K562 (cell line): ENCODE measurements at regions not wholly inside any gene's neighbourhood (a gene's known extent, or its start where the extent isn't known, plus 50 kb on each side); places are given as distances from the start of the nearest gene placed in this dataset.
A peak's percentile ranks its signal among the peaks of the same experiment; 100 is the strongest.

Source experiments
- ATAC-seq: fragments of 200-7000 bp; cut with Tn5 transposase; 3 replicates; pipeline ENCODE4 v1.9.1; 2020; ENCODE audit warnings: moderate library complexity
- BruUV-seq: library from RNA; stranded (reverse); fragments of 400-500 nt; replicated peaks from 2 replicates; lab custom pipeline; 2021; lab: Mats Ljungman, UMichigan
- CTCF ChIA-PET: fragments of 300-600 bp; formaldehyde crosslinking; extraction: SDS; loops from one replicate; lab custom pipeline; 2021; ENCODE audit warnings: low intra/inter-chr PET ratio; lab: Yijun Ruan, JAX
- POLR2A ChIA-PET: fragments of 300-600, 350-650 bp; sonication (Branson Sonifier 250); formaldehyde crosslinking; extraction: SDS; loops from one replicate; lab custom pipeline; 2021; ENCODE audit warnings: antibody characterized with exemption, inconsistent platforms; lab: Yijun Ruan, JAX
- DNase-seq, 4 experiments: peaks; one replicate each; pipeline versions ENCODE4 v3.0.0 to v3.0.0-alpha.2; 2011 to 2018; ENCODE audit warnings: low spot score in 3 of 4, mixed read lengths in 3 of 4; ENCODE audit errors: extremely low read depth in 1 of 4
- FAIRE-seq: peaks from 2 replicates; lab custom pipeline; 2011; peaks lifted over from hg19 to GRCh38; lab: Jason Lieb, UNC
- H2AFZ ChIP-seq: 2 replicates; pipeline ENCODE4 v1.6.0; 2011; ENCODE audit warnings: low read depth, low read length, control low read depth, inconsistent platforms
- H3K27ac ChIP-seq: fragments of 200-600 bp; 3 replicates; pipeline ENCODE4 v1.8.0; 2011; ENCODE audit warnings: low read depth, mild to moderate bottlenecking, control low read depth, inconsistent platforms, low read length, moderate library complexity, mixed read lengths; ENCODE audit errors: extremely low read depth
- H3K27me3 ChIP-seq, 2 experiments: fragments of 300-600 bp in 1 of 2; 2 replicates in 1 of 2; 3 replicates in 1 of 2; pipeline versions ENCODE4 v1.6.0 to v1.8.0; 2011; ENCODE audit warnings: inconsistent platforms in 2 of 2, low read length in 2 of 2, mild to moderate bottlenecking in 1 of 2, mixed read lengths in 1 of 2, moderate library complexity in 1 of 2; ENCODE audit not compliant: control insufficient read depth in 2 of 2, insufficient read depth in 2 of 2
- H3K36me3 ChIP-seq: fragments of 300-600 bp; 3 replicates; pipeline ENCODE4 v1.8.0; 2011; ENCODE audit warnings: mild to moderate bottlenecking, low read length, inconsistent platforms; ENCODE audit not compliant: control insufficient read depth, insufficient read depth
- H3K4me1 ChIP-seq, 2 experiments: fragments of 200-600 bp in 1 of 2; replicated peaks in 1 of 2; 2 replicates in 1 of 2; 3 replicates in 1 of 2; pipeline versions ENCODE4 v1.5.1 to v1.8.0; 2011; ENCODE audit warnings: inconsistent platforms in 2 of 2, low read length in 2 of 2, mild to moderate bottlenecking in 1 of 2, mixed read lengths in 1 of 2, moderate library complexity in 1 of 2; ENCODE audit not compliant: control insufficient read depth in 2 of 2, insufficient read depth in 2 of 2
- H3K4me2 ChIP-seq: 2 replicates; pipeline ENCODE4 v1.6.1; 2011; ENCODE audit warnings: low read length, control low read depth, inconsistent platforms, mixed read lengths; ENCODE audit not compliant: insufficient read depth
- H3K4me3 ChIP-seq: fragments of 200-600 bp; sonication (generic), shearing (Covaris generic); 2 replicates; pipeline ENCODE4 v1.5.1; 2016; ENCODE audit warnings: control low read depth, inconsistent platforms
- H3K79me2 ChIP-seq: fragments of 200-600 bp; 3 replicates; pipeline ENCODE4 v1.8.0; 2011; ENCODE audit warnings: low read length, inconsistent platforms; ENCODE audit not compliant: control insufficient read depth, insufficient read depth
- H3K9ac ChIP-seq, 2 experiments: 2 replicates each; pipeline versions ENCODE4 v1.6.0 to v1.6.1; 2011; ENCODE audit warnings: low read depth in 2 of 2, low read length in 2 of 2, control low read depth in 1 of 2, inconsistent platforms in 1 of 2, mild to moderate bottlenecking in 1 of 2, mixed read lengths in 1 of 2; ENCODE audit not compliant: insufficient read depth in 1 of 2
- H3K9me1 ChIP-seq: one replicate; pipeline ENCODE4 v1.6.0; 2011; ENCODE audit warnings: inconsistent platforms, mild to moderate bottlenecking, low read length, moderate library complexity; ENCODE audit not compliant: control insufficient read depth, insufficient read depth
- H3K9me3 ChIP-seq: replicated peaks from 2 replicates; pipeline ENCODE4 v1.5.1; 2011; ENCODE audit warnings: low read depth, low read length, inconsistent platforms; ENCODE audit not compliant: control insufficient read depth, insufficient read depth
- H4K20me1 ChIP-seq: replicated peaks from 2 replicates; pipeline ENCODE4 v1.6.1; 2011; ENCODE audit warnings: low read length, inconsistent platforms, mixed read lengths; ENCODE audit not compliant: control insufficient read depth, insufficient read depth
- ATF2 ChIP-seq: sonication (generic); formaldehyde crosslinking; IDR thresholded peaks from 2 replicates; pipeline ENCODE4 v1.8.1; 2022; ENCODE audit warnings: missing genetic modification reagents
- FOXO4 ChIP-seq: fragments of 450-650 bp; formaldehyde crosslinking; IDR thresholded peaks from 2 replicates; pipeline ENCODE4 v1.4.0; 2020; ENCODE audit warnings: mild to moderate bottlenecking, moderate library complexity
- KDM5B ChIP-seq: fragments of 200-600 bp; sonication (generic); IDR thresholded peaks from 2 replicates; pipeline ENCODE4 v1.6.1; 2012; ENCODE audit warnings: low read depth, mild to moderate bottlenecking, moderate library complexity, low read length, control low read depth, inconsistent platforms; ENCODE audit not compliant: insufficient replicate concordance
- MEF2D ChIP-seq: conservative IDR thresholded peaks from 2 replicates; pipeline ENCODE4 v1.6.1; 2016; ENCODE audit warnings: low read depth, missing genetic modification characterization, missing compliant biosample characterization
- NCOA4 ChIP-seq: fragments of 450-650 bp; IDR thresholded peaks from 2 replicates; pipeline ENCODE4 v1.6.1; 2018; ENCODE audit warnings: mild to moderate bottlenecking; ENCODE audit not compliant: partially characterized antibody
- NFYB ChIP-seq: IDR thresholded peaks from 2 replicates; pipeline ENCODE4 v1.6.1; 2011; ENCODE audit warnings: mild to moderate bottlenecking, moderate library complexity; ENCODE audit not compliant: insufficient read length; ENCODE audit errors: extremely low read depth
- POLR3G ChIP-seq: IDR thresholded peaks from 2 replicates; pipeline ENCODE4 v1.6.1; 2011; ENCODE audit not compliant: insufficient read length, insufficient replicate concordance; ENCODE audit errors: extremely low read depth
- TFAP4 ChIP-seq: sonication (generic); formaldehyde crosslinking; IDR thresholded peaks from 2 replicates; pipeline ENCODE4 v1.8.0; 2022; ENCODE audit warnings: missing genetic modification reagents, mild to moderate bottlenecking, moderate library complexity, borderline replicate concordance
- ZBTB33 ChIP-seq: sonication (generic); formaldehyde crosslinking; IDR thresholded peaks from 2 replicates; pipeline ENCODE4 v1.8.1; 2023; ENCODE audit warnings: mild to moderate bottlenecking, missing genetic modification reagents
- ZNF217 ChIP-seq: sonication (generic); formaldehyde crosslinking; IDR thresholded peaks from 2 replicates; pipeline ENCODE4 v1.8.0; 2022; ENCODE audit warnings: mild to moderate bottlenecking, missing genetic modification reagents
- ZNF263 ChIP-seq: sonication (generic); formaldehyde crosslinking; IDR thresholded peaks from 2 replicates; pipeline ENCODE4 v1.8.0; 2022; ENCODE audit warnings: mild to moderate bottlenecking, missing genetic modification reagents, borderline replicate concordance
- ZNF311 ChIP-seq: fragments of 250-450 bp; sonication (Bioruptor Pico); IDR thresholded peaks from 2 replicates; pipeline ENCODE4 v1.4.0; 2020; ENCODE audit warnings: mild to moderate bottlenecking, moderate library complexity
- ZNF766 ChIP-seq: fragments of 200-800 bp; sonication (Bioruptor generic); conservative IDR thresholded peaks from 2 replicates; pipeline ENCODE4 v1.6.1; 2016; ENCODE audit warnings: missing genetic modification characterization, missing compliant biosample characterization
- ZNF778 ChIP-seq: fragments of 450-650 bp; formaldehyde crosslinking; IDR thresholded peaks from 2 replicates; pipeline ENCODE4 v1.4.0; 2020; ENCODE audit warnings: mild to moderate bottlenecking, moderate library complexity
- WGBS: fragments of 100-300 bp; shearing (Covaris generic); methylation state at CpG from one replicate; pipeline ENCODE4 v1.1.6; 2016; ENCODE audit warnings: low coverage, mixed read lengths; ENCODE audit not compliant: insufficient coverage; ENCODE audit errors: missing lambda C conversion rate; 5-methylcytosine and 5-hydroxymethylcytosine counted together
- in situ Hi-C: fragments of 300-500 bp; cut with MboI; formaldehyde crosslinking; loops from 4 replicates; pipeline ENCODE4 v1.15.0; 2018; ENCODE audit warnings: inconsistent platforms, mixed read lengths
- intact Hi-C: fragments of 100-400 bp; cut with micrococcal nuclease; formaldehyde crosslinking; loops from 2 replicates; pipeline ENCODE4 v1.14.2; 2022

GRCh38 chrX:120801426-120801825, 74.2 kb downstream of the CT47B1 start:
- Histone ChIP-seq H3K9me1 (no peaks in the 10 kb centered on the region), H2AFZ (no peak overlapping the region), H3K4me2 (no peak overlapping the region), H3K79me2 (no peaks in the 10 kb centered on the region), H3K9ac (no peak overlapping the region), H3K27ac (no peak overlapping the region), H3K36me3 (no peaks in the 10 kb centered on the region), H3K27me3 (no peaks in the 10 kb centered on the region), H3K4me3 (no peak overlapping the region), H3K9me3 (no peaks in the 10 kb centered on the region), H4K20me1 (no peaks in the 10 kb centered on the region), H3K4me1 (no peaks in the 10 kb centered on the region)
- in situ Hi-C loops (no loop called here), intact Hi-C loops (no loop called here)
- no TSS peak for BruUV-seq
- ATAC-seq (peak; percentile 31; the same call in 1 of the 3 replicates), FAIRE-seq (no peak), DNase-seq (peak in 1 of 4 experiments; percentile 5)
- ChIA-PET POLR2A (no interaction called here), CTCF (no interaction called here)
- 0% methylated on average over 3 of the region's 4 CpGs for WGBS
- TF ChIP-seq KDM5B (no peak), ZNF778 (CRISPR knock-in tag) (no peak), ZNF766 (CRISPR knock-in tag) (no peak), FOXO4 (CRISPR knock-in tag) (no peak), MEF2D (tag) (no peak), ZNF263 (CRISPR knock-in tag) (no peak), ZNF217 (no peak), TFAP4 (CRISPR knock-in tag) (no peak), NFYB (peak; percentile 56), ATF2 (CRISPR knock-in tag) (no peak), ZBTB33 (no peak), POLR3G (no peak), NCOA4 (no peak), ZNF311 (CRISPR knock-in tag) (no peak)
